Natural killer cell (primary cell): ENCODE measurements at regions not wholly inside any gene's neighbourhood (a gene's known extent, or its start where the extent isn't known, plus 50 kb on each side); places are given as distances from the start of the nearest gene placed in this dataset.

Source experiments
- ATAC-seq, 3 donors: fragments of 150-1000 bp in 2 of 3; fragments of 200-7000 bp in 1 of 3; cut with Tn5 transposase; 1 replicate in 1 of 3; 2 replicates in 2 of 3; pipeline ENCODE4 v1.10.0; 2021; ENCODE audit warnings: mild to moderate bottlenecking in 2 of 3, moderate library complexity in 2 of 3
- DNase-seq, 2 donors: peaks; one replicate each; pipeline versions ENCODE4 v3.0.0 to v3.0.0-alpha.2; 2013 to 2021; ENCODE audit warnings: mixed read lengths in 1 of 2
- H3K27ac ChIP-seq: one replicate; pipeline ENCODE4 v1.5.1; 2013; ENCODE audit warnings: mild to moderate bottlenecking, low read length
- H3K27me3 ChIP-seq: one replicate; pipeline ENCODE4 v1.6.1; 2013; ENCODE audit warnings: low read length; ENCODE audit not compliant: control insufficient read depth, insufficient read depth
- H3K36me3 ChIP-seq: one replicate; pipeline ENCODE4 v1.6.1; 2013; ENCODE audit warnings: low read length; ENCODE audit not compliant: control insufficient read depth, insufficient read depth
- H3K4me1 ChIP-seq: one replicate; pipeline ENCODE4 v1.6.1; 2013; ENCODE audit warnings: low read length; ENCODE audit not compliant: control insufficient read depth, insufficient read depth
- H3K4me3 ChIP-seq: one replicate; pipeline ENCODE4 v1.5.1; 2013; ENCODE audit warnings: low read length
- H3K9me3 ChIP-seq: one replicate; pipeline ENCODE4 v1.6.1; 2013; ENCODE audit warnings: low read length; ENCODE audit not compliant: control insufficient read depth, insufficient read depth
- H3K27ac Mint-ChIP-seq, 2 donors: one replicate each; pipeline ENCODE4 v1.8.0; 2022; ENCODE audit warnings: mild to moderate bottlenecking in 2 of 2, mixed read lengths in 2 of 2, moderate library complexity in 1 of 2
- H3K27me3 Mint-ChIP-seq, 2 donors: one replicate each; pipeline ENCODE4 v1.8.0; 2022; ENCODE audit warnings: low read depth in 2 of 2, mixed read lengths in 2 of 2
- H3K36me3 Mint-ChIP-seq: one replicate; pipeline ENCODE4 v1.8.0; 2022; ENCODE audit warnings: mixed read lengths
- H3K4me1 Mint-ChIP-seq, 2 donors: one replicate each; pipeline ENCODE4 v1.8.0; 2022; ENCODE audit warnings: mixed read lengths in 2 of 2
- H3K4me3 Mint-ChIP-seq: one replicate; pipeline ENCODE4 v1.8.0; 2022; ENCODE audit warnings: mild to moderate bottlenecking, moderate library complexity, mixed read lengths
- H3K9me3 Mint-ChIP-seq, 2 donors: one replicate each; pipeline ENCODE4 v1.8.0; 2022; ENCODE audit warnings: mixed read lengths in 2 of 2
- CTCF ChIP-seq: fragments of 200-600 bp; IDR thresholded peaks from one replicate; pipeline ENCODE4 v1.8.0; 2022; ENCODE audit warnings: antibody characterized with exemption
- WGBS: methylation state at CpG from one replicate; pipeline ENCODE4 v1.1.7; 2013; ENCODE audit warnings: missing lambda C conversion rate; ENCODE audit not compliant: insufficient coverage; 5-methylcytosine and 5-hydroxymethylcytosine counted together
- intact Hi-C: fragments of 100-400 bp; cut with micrococcal nuclease; formaldehyde crosslinking; loops from one replicate; pipeline ENCODE4 v1.14.2; 2022

- Mint-ChIP-seq H3K4me3 (no peak overlapping the region), H3K4me1 (no peaks in the 10 kb centered on the region), H3K27me3 (no peaks in the 10 kb centered on the region), H3K36me3 (peaks cover 12% of the 10 kb centered on the region), H3K9me3 (peaks cover 6 to 23% of the 10 kb centered on the region in 2 donors), H3K27ac (no peak overlapping the region)
- Histone ChIP-seq H3K4me3 (no peak overlapping the region), H3K36me3 (no peaks in the 10 kb centered on the region), H3K27me3 (no peaks in the 10 kb centered on the region), H3K9me3 (peaks cover 4% of the 10 kb centered on the region), H3K27ac (no peak overlapping the region), H3K4me1 (no peaks in the 10 kb centered on the region)
- intact Hi-C loops, result no loop called here
- DNase-seq, result no peak
- WGBS, result 82% methylated on average over 4 of the region's 5 CpGs
- ATAC-seq, result no peak
- TF ChIP-seq CTCF, result no peak
Observed at GRCh38 chr1:187877220-187877619, 1048.5 kb downstream of the PLA2G4A start.

- H3K4me1 Mint-ChIP-seq, result no peaks in the 10 kb centered on the region
- peaks cover 6 to 17% of the 10 kb centered on the region in 2 donors for H3K9me3 Mint-ChIP-seq
- H3K27me3 Mint-ChIP-seq, result no peaks in the 10 kb centered on the region
- Histone ChIP-seq H3K4me1 (no peaks in the 10 kb centered on the region), H3K9me3 (peaks cover 4% of the 10 kb centered on the region), H3K4me3 (no peak overlapping the region), H3K27me3 (no peaks in the 10 kb centered on the region), H3K36me3 (no peaks in the 10 kb centered on the region), H3K27ac (no peak overlapping the region)
- H3K4me3 Mint-ChIP-seq, result no peak overlapping the region
- no peak for TF ChIP-seq CTCF
- intact Hi-C loops, result no loop called here
- DNase-seq, result no peak
- H3K36me3 Mint-ChIP-seq, result peaks cover 7% of the 10 kb centered on the region
- WGBS, result 95% methylated on average over 7 of the region's 8 CpGs
- no peak for ATAC-seq
- no peak overlapping the region for H3K27ac Mint-ChIP-seq
Observed at GRCh38 chr1:187878883-187879282, 1050.1 kb downstream of the PLA2G4A start.

- no peak overlapping the region for H3K27ac Mint-ChIP-seq
- H3K9me3 Mint-ChIP-seq, result peaks cover 3% of the 10 kb centered on the region in 2 donors
- Histone ChIP-seq H3K27ac (no peak overlapping the region), H3K4me1 (no peaks in the 10 kb centered on the region), H3K9me3 (peaks cover 4% of the 10 kb centered on the region), H3K36me3 (no peaks in the 10 kb centered on the region), H3K27me3 (no peaks in the 10 kb centered on the region), H3K4me3 (no peak overlapping the region)
- H3K4me3 Mint-ChIP-seq, result no peak overlapping the region
- no peak for TF ChIP-seq CTCF
- no peaks in the 10 kb centered on the region for H3K27me3 Mint-ChIP-seq
- ATAC-seq (no peak), DNase-seq (no peak)
- H3K4me1 Mint-ChIP-seq, result no peaks in the 10 kb centered on the region
- peaks cover 6% of the 10 kb centered on the region for H3K36me3 Mint-ChIP-seq
- WGBS, result no CpG with 5 or more reads among the region's 2 CpGs
- intact Hi-C loops, result no loop called here
Observed at GRCh38 chr1:187883356-187883755, 1054.6 kb downstream of the PLA2G4A start.

- Mint-ChIP-seq H3K27me3 (no peaks in the 10 kb centered on the region), H3K36me3 (peaks cover 8% of the 10 kb centered on the region), H3K27ac (no peak overlapping the region), H3K4me1 (no peaks in the 10 kb centered on the region), H3K9me3 (peaks cover 16 to 17% of the 10 kb centered on the region in 2 donors), H3K4me3 (no peak overlapping the region)
- Histone ChIP-seq H3K4me1 (no peaks in the 10 kb centered on the region), H3K36me3 (no peaks in the 10 kb centered on the region), H3K9me3 (peaks cover 3% of the 10 kb centered on the region), H3K4me3 (no peak overlapping the region), H3K27me3 (no peaks in the 10 kb centered on the region), H3K27ac (no peak overlapping the region)
- TF ChIP-seq CTCF, result no peak
- DNase-seq, result no peak
- no peak for ATAC-seq
- intact Hi-C loops, result no loop called here
- WGBS, result 24% methylated on average over 3 of the region's 4 CpGs
Observed at GRCh38 chr1:187891993-187892682, 1063.4 kb downstream of the PLA2G4A start.
